GM18858 (cell line): ENCODE measurements at regions not wholly inside any gene's neighbourhood (a gene's known extent, or its start where the extent isn't known, plus 50 kb on each side); places are given as distances from the start of the nearest gene placed in this dataset.
"Not testable (repeated sequence)": the region's sequence is repeated elsewhere in the genome, so short reads cannot be mapped to it uniquely, and the experiment has no call there.

Experiments used
- ATAC-seq: cut with Tn5 transposase; IDR thresholded peaks from one replicate; pipeline ENCODE4 v1.9.1; 2021; ENCODE audit not compliant: unreplicated experiment

- ATAC-seq, result no peak
Measured at GRCh38 chr3:151557068-151557840, 96.4 kb upstream of the IGSF10 start.

- ATAC-seq, result no peak
Measured at GRCh38 chr3:151556596-151556995, 95.7 kb upstream of the IGSF10 start.

GRCh38 chr3:151555523-151555922, 94.7 kb upstream of the IGSF10 start:
- ATAC-seq, result no peak

GRCh38 chr3:151553888-151554287, 93.0 kb upstream of the IGSF10 start:
- no peak for ATAC-seq

- no peak for ATAC-seq
Measured at GRCh38 chr3:151552589-151552988, 91.7 kb upstream of the IGSF10 start.

GRCh38 chr3:151550642-151551041, 89.8 kb upstream of the IGSF10 start:
- ATAC-seq, result no peak

GRCh38 chr3:151550025-151550618, 89.3 kb upstream of the IGSF10 start:
- no peak for ATAC-seq

- ATAC-seq, result no peak
Measured at GRCh38 chr3:151548195-151548594, 87.3 kb upstream of the IGSF10 start.

GRCh38 chr3:151544164-151544548, 83.3 kb upstream of the IGSF10 start:
- no peak for ATAC-seq

GRCh38 chr3:151541178-151541577, 80.3 kb upstream of the IGSF10 start:
- no peak for ATAC-seq

GRCh38 chr3:151539599-151539998, 78.7 kb upstream of the IGSF10 start:
- no peak for ATAC-seq

- no peak for ATAC-seq
Measured at GRCh38 chr3:151538456-151539393, 77.9 kb upstream of the IGSF10 start.

- ATAC-seq, result no peak
Measured at GRCh38 chr3:151537726-151538125, 76.9 kb upstream of the IGSF10 start.

- no peak for ATAC-seq
Measured at GRCh38 chr3:151526757-151527156, 65.9 kb upstream of the IGSF10 start.

- no peak for ATAC-seq
Measured at GRCh38 chr3:151520105-151520504, 59.2 kb upstream of the IGSF10 start.

GRCh38 chr3:151511433-151511832, 50.6 kb upstream of the IGSF10 start:
- ATAC-seq, result not testable (repeated sequence)
